ENCODE measurements at regions not wholly inside any gene's neighbourhood (a gene's known extent, or its start where the extent isn't known, plus 50 kb on each side); places are given as distances from the start of the nearest gene placed in this dataset.

DNA sequence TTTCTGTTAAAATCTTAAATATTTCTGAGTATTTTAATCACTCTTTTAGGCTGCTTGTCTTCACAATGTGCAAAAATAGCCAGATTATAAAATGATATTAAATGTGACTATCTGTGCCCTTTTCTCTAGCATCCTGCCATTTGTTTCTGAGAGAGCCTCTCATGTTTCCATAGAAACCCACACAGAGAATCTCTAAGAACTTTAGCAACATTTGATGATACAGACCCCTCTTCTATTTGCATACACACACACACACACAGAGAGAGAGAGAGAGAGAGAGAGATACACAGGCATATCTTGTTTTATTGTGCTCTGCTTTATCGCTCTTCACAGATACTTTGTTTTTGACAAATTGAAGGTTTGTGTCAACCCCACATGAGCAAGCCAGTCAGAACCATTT lies 134.5 kb upstream of the DDX18 start:
- TF ChIP-seq, protein P1, sequence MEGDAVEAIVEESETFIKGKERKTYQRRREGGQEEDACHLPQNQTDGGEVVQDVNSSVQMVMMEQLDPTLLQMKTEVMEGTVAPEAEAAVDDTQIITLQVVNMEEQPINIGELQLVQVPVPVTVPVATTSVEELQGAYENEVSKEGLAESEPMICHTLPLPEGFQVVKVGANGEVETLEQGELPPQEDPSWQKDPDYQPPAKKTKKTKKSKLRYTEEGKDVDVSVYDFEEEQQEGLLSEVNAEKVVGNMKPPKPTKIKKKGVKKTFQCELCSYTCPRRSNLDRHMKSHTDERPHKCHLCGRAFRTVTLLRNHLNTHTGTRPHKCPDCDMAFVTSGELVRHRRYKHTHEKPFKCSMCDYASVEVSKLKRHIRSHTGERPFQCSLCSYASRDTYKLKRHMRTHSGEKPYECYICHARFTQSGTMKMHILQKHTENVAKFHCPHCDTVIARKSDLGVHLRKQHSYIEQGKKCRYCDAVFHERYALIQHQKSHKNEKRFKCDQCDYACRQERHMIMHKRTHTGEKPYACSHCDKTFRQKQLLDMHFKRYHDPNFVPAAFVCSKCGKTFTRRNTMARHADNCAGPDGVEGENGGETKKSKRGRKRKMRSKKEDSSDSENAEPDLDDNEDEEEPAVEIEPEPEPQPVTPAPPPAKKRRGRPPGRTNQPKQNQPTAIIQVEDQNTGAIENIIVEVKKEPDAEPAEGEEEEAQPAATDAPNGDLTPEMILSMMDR (IDR thresholded peaks at IDR 0.05) = no peak
- TF ChIP-seq POLR2A (IDR thresholded peaks at IDR 0.05) = no peak
